ENCODE measurements at regions not wholly inside any gene's neighbourhood (a gene's known extent, or its start where the extent isn't known, plus 50 kb on each side); places are given as distances from the start of the nearest gene placed in this dataset.

- H3K36me3 ChIP-seq (ENCODE audit: control insufficient read depth in 2 of 2, extremely low read depth in 1 of 2, insufficient read depth in 2 of 2, low read length in 2 of 2), result no peaks in the 10 kb centered on the region
- FAIRE-seq (no peak), DNase-seq (ENCODE audit: low read depth, low spot score) (no peak)
- H3K27ac ChIP-seq (ENCODE audit: insufficient read depth, low read depth, low read length), result no peak overlapping the region
- TF ChIP-seq JUN (IDR thresholded peaks at IDR 0.05; ENCODE audit: borderline replicate concordance, insufficient read depth, insufficient read length, low read depth) (no peak), POLR2A (IDR thresholded peaks at IDR 0.05; ENCODE audit: low read depth, low read length) (no peak), POLR2AphosphoS5 (IDR thresholded peaks at IDR 0.05; ENCODE audit: insufficient read depth, low read depth, low read length) (no peak), CTCF (IDR thresholded peaks at IDR 0.05; ENCODE audit: extremely low read depth in 1 of 2, insufficient read depth in 1 of 2, low read depth in 1 of 2, low read length in 2 of 2) (no peak), GATA2 (IDR thresholded peaks at IDR 0.05; ENCODE audit: insufficient read depth, insufficient read length, low read depth, low read length) (no peak), MYC (IDR thresholded peaks at IDR 0.05; ENCODE audit: low read depth, low read length) (no peak), MAX (IDR thresholded peaks at IDR 0.05; ENCODE audit: insufficient read depth, insufficient read length) (no peak), FOS (IDR thresholded peaks at IDR 0.05; ENCODE audit: borderline replicate concordance, insufficient read depth, low read length) (no peak), EZH2 (IDR thresholded peaks at IDR 0.05; ENCODE audit: borderline replicate concordance, low read depth, low read length, severe bottlenecking) (no peak)
- no peaks in the 10 kb centered on the region for H3K9me1 ChIP-seq (replicated peaks; ENCODE audit: control insufficient read depth, extremely low read depth, insufficient read depth, low read length)
- no peak overlapping the region for H2AFZ ChIP-seq (ENCODE audit: low read depth, low read length)
- ChIA-PET POLR2A (no interaction called here), CTCF (no interaction called here)
- no peaks in the 10 kb centered on the region for H4K20me1 ChIP-seq (replicated peaks; ENCODE audit: control insufficient read depth, extremely low read depth, insufficient read depth, low read length)
- H3K4me1 ChIP-seq (ENCODE audit: control insufficient read depth, extremely low read depth, insufficient read depth, low read length), result no peaks in the 10 kb centered on the region
- H3K9me3 ChIP-seq (replicated peaks; ENCODE audit: control insufficient read depth, insufficient read depth, low read length), result peaks cover 2% of the 10 kb centered on the region
- no peaks in the 10 kb centered on the region for H3K79me2 ChIP-seq (ENCODE audit: control insufficient read depth, insufficient read depth, low read length)
- BruUV-seq (replicated peaks), result no TSS peak
- no peak overlapping the region for H3K9ac ChIP-seq (replicated peaks; ENCODE audit: extremely low read depth, insufficient read depth, low read length)
- intact Hi-C loops (cut with micrococcal nuclease) (no loop called here), dilution Hi-C loops (cut with MboI; ENCODE audit: extremely low pct_ligation_motif_present, low sequenced_read_pairs) (no loop called here)
- no peak overlapping the region for H3K4me2 ChIP-seq (ENCODE audit: insufficient read depth, low read length)
- no peak overlapping the region for H3K4me3 ChIP-seq (replicated peaks in 1 of 3; ENCODE audit: insufficient read depth in 1 of 3, low read depth in 1 of 3, low read length in 3 of 3)
- no peaks in the 10 kb centered on the region for H3K27me3 ChIP-seq (ENCODE audit: control insufficient read depth in 2 of 2, insufficient read depth in 2 of 2, low read length in 2 of 2)
Observed at GRCh38 chr14:98665007-98665406, 607.0 kb downstream of the BCL11B start.
